ENCODE measurements at regions not wholly inside any gene's neighbourhood (a gene's known extent, or its start where the extent isn't known, plus 50 kb on each side); places are given as distances from the start of the nearest gene placed in this dataset.
A peak's percentile ranks its signal among the peaks of the same experiment; 100 is the strongest.

DNA sequence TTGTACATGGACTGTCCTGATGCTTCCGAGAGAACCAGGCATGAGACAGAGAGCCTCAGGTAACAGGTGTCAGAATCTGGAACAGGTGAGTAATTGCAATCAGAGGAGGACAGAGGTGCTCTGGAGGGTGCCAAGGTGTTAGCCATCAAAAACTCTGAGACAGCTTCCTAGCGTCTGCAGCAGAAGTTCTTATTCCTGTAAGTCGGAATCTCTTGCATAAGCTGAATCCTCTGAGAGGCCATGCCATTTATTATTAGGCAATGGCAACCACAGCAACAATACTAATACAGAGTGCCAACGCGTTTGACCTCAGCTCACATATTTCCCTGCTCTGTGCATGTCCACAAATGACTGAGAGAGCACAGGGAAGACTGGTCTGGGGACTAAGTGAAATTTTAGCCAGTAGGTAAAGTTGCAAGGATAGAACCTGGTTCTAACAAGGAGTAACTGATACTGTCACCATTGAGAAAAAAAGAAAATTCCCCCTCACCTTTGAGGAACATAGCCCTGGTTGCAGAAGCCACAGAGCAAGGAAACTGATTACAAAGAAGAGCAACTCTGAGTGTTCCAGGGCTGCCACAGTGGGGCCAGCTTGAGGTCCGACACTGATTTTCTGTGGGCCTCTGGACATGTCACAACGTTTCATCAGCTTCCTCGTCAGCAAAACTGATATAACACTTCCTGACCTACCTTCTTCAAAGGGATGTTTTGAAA is 55.1 kb upstream of the ACSL3 start:
- Mint-ChIP-seq H3K4me3 (no peak overlapping the region), H3K27me3 (ENCODE audit: low read depth) (peaks cover 19% of the 10 kb centered on the region), H3K4me1 (ENCODE audit: low read depth) (peaks cover 13% of the 10 kb centered on the region), H3K9me3 (no peaks in the 10 kb centered on the region), H3K27ac (no peak overlapping the region), H3K36me3 (ENCODE audit: insufficient read depth in 2 of 2) (no peaks in the 10 kb centered on the region)
- DNase-seq (peak; percentile 42 to 53), ATAC-seq (replicated peaks in 1 of 2) (peak; percentile 92 to 98)

DNA sequence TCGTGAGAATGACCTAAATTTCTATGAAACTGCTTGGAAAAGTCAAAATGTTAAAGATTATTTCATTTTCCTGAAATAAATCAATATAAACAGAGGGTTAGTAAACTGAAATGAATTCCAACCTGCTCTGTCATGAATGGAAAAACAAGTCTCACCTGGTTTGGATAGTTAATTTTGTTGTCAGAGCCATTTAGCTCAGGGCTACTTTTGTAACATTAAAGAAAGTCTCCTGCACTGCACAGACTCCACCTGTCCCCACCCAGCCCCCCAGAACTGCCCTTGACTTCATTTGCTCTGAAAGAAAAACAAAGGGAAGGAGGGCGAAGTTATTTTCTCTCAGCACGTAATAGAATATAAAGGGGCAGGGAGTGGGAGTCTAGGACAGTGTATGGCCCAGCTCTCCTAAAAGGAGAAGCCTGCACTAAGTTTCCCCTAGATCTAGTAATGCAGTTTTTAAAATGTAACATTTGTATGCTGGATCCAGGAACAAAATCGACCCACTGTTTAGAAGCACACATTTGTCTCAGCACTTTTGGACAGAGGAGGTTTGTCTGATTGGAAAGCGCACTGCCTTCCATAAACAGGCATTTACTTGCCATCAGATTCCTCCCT is 54.2 kb upstream of the ACSL3 start:
- H3K27me3 Mint-ChIP-seq (ENCODE audit: low read depth) = peaks cover 21% of the 10 kb centered on the region
- ATAC-seq (replicated peaks in 1 of 2) = no peak
- no peak overlapping the region for H3K4me3 Mint-ChIP-seq

DNA sequence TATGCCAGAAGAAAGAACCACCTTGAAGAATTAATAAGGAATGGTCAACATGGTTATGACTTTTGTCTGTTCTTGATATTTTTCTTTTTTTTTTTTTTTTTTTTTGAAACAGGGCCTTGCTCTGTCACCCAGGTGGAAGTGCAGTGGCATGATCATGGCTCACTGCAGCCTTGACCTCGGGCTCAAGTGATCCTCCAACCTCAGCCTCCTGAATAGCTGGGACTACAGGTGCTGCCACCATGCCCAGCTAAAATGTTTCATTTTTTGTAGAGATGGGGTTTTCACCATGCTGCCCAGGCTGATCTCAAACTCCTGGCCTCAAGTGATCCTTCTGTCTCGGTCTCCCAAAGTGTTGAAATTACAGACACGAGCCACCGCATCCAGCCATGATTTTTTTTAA is 53.4 kb upstream of the ACSL3 start:
- H3K9me3 Mint-ChIP-seq = no peaks in the 10 kb centered on the region
- no peaks in the 10 kb centered on the region for H3K36me3 Mint-ChIP-seq (ENCODE audit: insufficient read depth in 2 of 2)
- peaks cover 25% of the 10 kb centered on the region for H3K27me3 Mint-ChIP-seq (ENCODE audit: low read depth)
- H3K27ac Mint-ChIP-seq = no peak overlapping the region
- H3K4me3 Mint-ChIP-seq = no peak overlapping the region
- DNase-seq (no peak), ATAC-seq (replicated peaks in 1 of 2) (no peak)
- H3K4me1 Mint-ChIP-seq (ENCODE audit: low read depth) = peaks cover 23% of the 10 kb centered on the region

More for the DNA sequence above, 54.2 kb upstream of the ACSL3 start:
- no peak overlapping the region for H3K27ac Mint-ChIP-seq
- no peak for DNase-seq
- H3K4me1 Mint-ChIP-seq (ENCODE audit: low read depth) = peaks cover 15% of the 10 kb centered on the region
- no peaks in the 10 kb centered on the region for H3K9me3 Mint-ChIP-seq
- H3K36me3 Mint-ChIP-seq (ENCODE audit: insufficient read depth in 2 of 2) = no peaks in the 10 kb centered on the region

DNA sequence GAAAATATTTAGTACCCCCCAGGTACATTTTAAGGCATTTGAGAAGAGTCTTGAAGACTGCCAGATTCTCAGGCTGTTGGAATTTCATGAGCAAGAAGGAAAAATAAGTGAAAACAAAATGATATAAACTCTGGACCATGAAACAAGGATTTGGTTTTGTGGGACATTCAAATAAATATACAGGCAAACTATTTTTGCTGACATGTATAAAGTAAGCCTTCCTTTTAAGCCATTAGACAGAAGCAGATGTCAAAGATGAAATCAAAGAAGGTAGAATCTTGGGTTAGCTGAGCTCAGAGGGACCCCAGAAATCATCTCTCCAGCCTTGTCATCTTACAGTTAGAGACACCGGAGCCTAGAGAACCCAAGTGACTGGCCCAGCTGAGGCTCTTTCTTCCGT is 51.3 kb upstream of the ACSL3 start:
- ATAC-seq (replicated peaks in 1 of 2) (no peak), DNase-seq (no peak)
- Mint-ChIP-seq H3K4me3 (no peak overlapping the region), H3K27me3 (ENCODE audit: low read depth) (peaks cover 19% of the 10 kb centered on the region), H3K36me3 (ENCODE audit: insufficient read depth in 2 of 2) (peaks cover 0 to 1% of the 10 kb centered on the region in 2 donors), H3K9me3 (no peaks in the 10 kb centered on the region), H3K4me1 (ENCODE audit: low read depth) (peaks cover 44% of the 10 kb centered on the region), H3K27ac (peak overlapping the region; percentile 25)

DNA sequence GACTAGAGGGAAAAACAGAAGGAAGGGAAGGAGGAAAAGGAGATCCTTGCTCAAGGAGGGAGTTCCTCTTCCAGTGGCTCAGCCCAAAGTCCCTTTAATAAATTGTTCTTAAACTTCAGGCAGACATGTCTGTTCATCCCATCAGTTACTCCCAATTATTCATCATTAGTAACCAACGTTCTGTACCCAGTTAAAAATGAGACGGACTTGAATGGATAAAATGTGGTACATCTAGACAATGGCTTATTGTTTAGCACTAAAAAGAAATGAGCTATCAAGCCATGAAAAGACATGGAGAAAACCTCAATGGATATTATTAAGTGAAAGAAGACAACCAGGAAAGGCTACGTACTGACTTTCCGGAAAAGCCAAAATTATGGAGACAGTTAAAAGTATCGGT is 50.8 kb upstream of the ACSL3 start:
- no peaks in the 10 kb centered on the region for H3K9me3 Mint-ChIP-seq
- no peak for ATAC-seq (replicated peaks in 1 of 2)
- no peak overlapping the region for H3K4me3 Mint-ChIP-seq
- peaks cover 0 to 1% of the 10 kb centered on the region in 2 donors for H3K36me3 Mint-ChIP-seq (ENCODE audit: insufficient read depth in 2 of 2)
- H3K27ac Mint-ChIP-seq = peak overlapping the region; percentile 25
- H3K27me3 Mint-ChIP-seq (ENCODE audit: low read depth) = peaks cover 18% of the 10 kb centered on the region
- DNase-seq = no peak
- peaks cover 44% of the 10 kb centered on the region for H3K4me1 Mint-ChIP-seq (ENCODE audit: low read depth)

All from activated T-cell treated with anti-CD3 and anti-CD28 coated beads, Interleukin-2, amount 50 U/mL, for 72 hours (primary cell).